ENCODE measurements at regions not wholly inside any gene's neighbourhood (a gene's known extent, or its start where the extent isn't known, plus 50 kb on each side); places are given as distances from the start of the nearest gene placed in this dataset.

DNA sequence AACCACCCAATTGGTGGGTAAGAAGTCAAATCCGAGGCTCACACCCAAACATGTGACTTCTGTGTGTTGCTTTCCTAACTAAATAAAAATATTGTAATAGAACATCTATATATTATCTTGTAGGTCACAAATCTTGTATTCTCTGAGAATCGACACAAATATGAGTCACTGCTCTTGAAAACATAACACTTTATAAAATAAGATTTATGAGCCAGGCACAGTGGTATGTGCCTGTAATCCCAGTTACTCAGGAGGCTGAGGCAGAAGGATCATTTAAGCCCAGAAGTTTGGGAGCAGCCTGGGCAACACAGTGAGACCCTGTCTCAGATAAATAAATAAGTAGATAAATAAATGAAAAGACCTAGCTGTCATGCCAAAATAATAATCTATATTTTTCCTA, 624.1 kb downstream of the ANXA1 start:
- H2BK20ac ChIP-seq (ENCODE audit: low read depth, low read length): no peak overlapping the region
- no peaks in the 10 kb centered on the region for H4K20me1 ChIP-seq (ENCODE audit: insufficient read depth, low read length)
- H3K4me1 ChIP-seq (ENCODE audit: control insufficient read depth, insufficient read depth, low read length): no peaks in the 10 kb centered on the region
- no peaks in the 10 kb centered on the region for H3K79me1 ChIP-seq (ENCODE audit: low read depth in 1 of 2, low read length in 2 of 2)
- H2BK15ac ChIP-seq (ENCODE audit: low read depth, low read length): no peak overlapping the region
- DNase-seq (no peak), ATAC-seq (ENCODE audit: low read depth) (no peak)
- no peak overlapping the region for H3K27ac ChIP-seq (ENCODE audit: insufficient read depth, low read length)
- H3K9ac ChIP-seq (ENCODE audit: low read depth, low read length): no peak overlapping the region
- no TSS peak for BruUV-seq (replicated peaks)
- H2AFZ ChIP-seq (replicated peaks; ENCODE audit: low read length, poor library complexity): no peak overlapping the region
- TF ChIP-seq MXI1 (IDR thresholded peaks at IDR 0.05; ENCODE audit: borderline replicate concordance, low read depth, low read length) (no peak), NFE2L2 (IDR thresholded peaks at IDR 0.05; ENCODE audit: low read depth, low read length) (no peak), CHD1 (IDR thresholded peaks at IDR 0.05; ENCODE audit: low read depth, low read length) (no peak), POLR2A (IDR thresholded peaks at IDR 0.05; ENCODE audit: low read depth, low read length) (no peak), BHLHE40 (IDR thresholded peaks at IDR 0.05; ENCODE audit: low read depth, low read length) (no peak), SMC3 (IDR thresholded peaks at IDR 0.05; ENCODE audit: low read depth, low read length) (no peak), RFX5 (IDR thresholded peaks at IDR 0.05; ENCODE audit: low read depth, low read length) (no peak), CEBPB (IDR thresholded peaks at IDR 0.05; ENCODE audit: low read depth, low read length) (no peak), RCOR1 (IDR thresholded peaks at IDR 0.05; ENCODE audit: insufficient replicate concordance, low read length) (no peak), ELK1 (IDR thresholded peaks at IDR 0.05; ENCODE audit: borderline replicate concordance, low read depth, low read length) (no peak), RAD21 (IDR thresholded peaks at IDR 0.05; ENCODE audit: low read length) (no peak), FOS (IDR thresholded peaks at IDR 0.05; ENCODE audit: low read depth, low read length) (no peak), MAFK (IDR thresholded peaks at IDR 0.05; ENCODE audit: low read depth, low read length) (no peak)
- TF ChIP-seq, protein P1, sequence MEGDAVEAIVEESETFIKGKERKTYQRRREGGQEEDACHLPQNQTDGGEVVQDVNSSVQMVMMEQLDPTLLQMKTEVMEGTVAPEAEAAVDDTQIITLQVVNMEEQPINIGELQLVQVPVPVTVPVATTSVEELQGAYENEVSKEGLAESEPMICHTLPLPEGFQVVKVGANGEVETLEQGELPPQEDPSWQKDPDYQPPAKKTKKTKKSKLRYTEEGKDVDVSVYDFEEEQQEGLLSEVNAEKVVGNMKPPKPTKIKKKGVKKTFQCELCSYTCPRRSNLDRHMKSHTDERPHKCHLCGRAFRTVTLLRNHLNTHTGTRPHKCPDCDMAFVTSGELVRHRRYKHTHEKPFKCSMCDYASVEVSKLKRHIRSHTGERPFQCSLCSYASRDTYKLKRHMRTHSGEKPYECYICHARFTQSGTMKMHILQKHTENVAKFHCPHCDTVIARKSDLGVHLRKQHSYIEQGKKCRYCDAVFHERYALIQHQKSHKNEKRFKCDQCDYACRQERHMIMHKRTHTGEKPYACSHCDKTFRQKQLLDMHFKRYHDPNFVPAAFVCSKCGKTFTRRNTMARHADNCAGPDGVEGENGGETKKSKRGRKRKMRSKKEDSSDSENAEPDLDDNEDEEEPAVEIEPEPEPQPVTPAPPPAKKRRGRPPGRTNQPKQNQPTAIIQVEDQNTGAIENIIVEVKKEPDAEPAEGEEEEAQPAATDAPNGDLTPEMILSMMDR (conservative IDR thresholded peaks at IDR 0.05; ENCODE audit: low read depth, low read length): no peak
- intact Hi-C loops (cut with micrococcal nuclease) (no loop called here), in situ Hi-C loops (cut with MboI; ENCODE audit: low sequenced_read_pairs) (no loop called here), dilution Hi-C loops (cut with HindIII; ENCODE audit: low sequenced_read_pairs, unreplicated experiment) (no loop called here)
- H3K23ac ChIP-seq (ENCODE audit: low read depth, low read length): no peak overlapping the region
- no peaks in the 10 kb centered on the region for H3K36me3 ChIP-seq (ENCODE audit: control insufficient read depth, insufficient read depth, low read length)
- no peaks in the 10 kb centered on the region for H3K27me3 ChIP-seq (ENCODE audit: control insufficient read depth, insufficient read depth, low read length)
- H3K56ac ChIP-seq (ENCODE audit: extremely low read depth, insufficient read depth, low read length): no peak overlapping the region
- H3K4me2 ChIP-seq (ENCODE audit: low read depth, low read length): no peak overlapping the region
- H4K5ac ChIP-seq (ENCODE audit: low read depth, low read length): no peak overlapping the region
- ChIA-PET POLR2A (ENCODE audit: unreplicated experiment) (no interaction called here), CTCF (no interaction called here)
- no peak overlapping the region for H2BK120ac ChIP-seq (ENCODE audit: low read depth, low read length)
- H3K14ac ChIP-seq (replicated peaks; ENCODE audit: low read depth, low read length): no peak overlapping the region
- H3K4me3 ChIP-seq (ENCODE audit: insufficient read depth, low read depth, low read length): no peak overlapping the region
- H2AK5ac ChIP-seq (ENCODE audit: low read depth, low read length): no peak overlapping the region
- no peak overlapping the region for H2BK5ac ChIP-seq (ENCODE audit: low read depth, low read length, poor library complexity, severe bottlenecking)
- no peak overlapping the region for H3K4ac ChIP-seq (ENCODE audit: low read depth, low read length)
- no peaks in the 10 kb centered on the region; the same call in 1 of the 2 replicates for H3K9me3 ChIP-seq (ENCODE audit: control insufficient read depth, insufficient read depth, low read length)
- no peak overlapping the region for H4K8ac ChIP-seq (ENCODE audit: low read depth in 2 of 2, low read length in 2 of 2)
- H3K9me1 ChIP-seq (ENCODE audit: insufficient read depth, low read length): no peaks in the 10 kb centered on the region
- no peak overlapping the region for H4K91ac ChIP-seq (ENCODE audit: insufficient read depth, low read depth, low read length)
- H3K18ac ChIP-seq (ENCODE audit: low read depth, low read length): no peak overlapping the region
- no peak overlapping the region for H2AK9ac ChIP-seq (replicated peaks; ENCODE audit: low read depth, low read length, poor library complexity)
- WGBS, 2 experiments (ENCODE audit: extremely low coverage in 2 of 2, insufficient read length in 1 of 2): no CpG with 5 or more reads among the region's 2 CpGs

Measured in IMR-90 (cell line).